ENCODE measurements at regions not wholly inside any gene's neighbourhood (a gene's known extent, or its start where the extent isn't known, plus 50 kb on each side); places are given as distances from the start of the nearest gene placed in this dataset.

GRCh38 chr3:40817017-40817416, 292.3 kb downstream of the ZNF621 start:
- no peak for DNase-seq (ENCODE audit: low read depth)

DNA sequence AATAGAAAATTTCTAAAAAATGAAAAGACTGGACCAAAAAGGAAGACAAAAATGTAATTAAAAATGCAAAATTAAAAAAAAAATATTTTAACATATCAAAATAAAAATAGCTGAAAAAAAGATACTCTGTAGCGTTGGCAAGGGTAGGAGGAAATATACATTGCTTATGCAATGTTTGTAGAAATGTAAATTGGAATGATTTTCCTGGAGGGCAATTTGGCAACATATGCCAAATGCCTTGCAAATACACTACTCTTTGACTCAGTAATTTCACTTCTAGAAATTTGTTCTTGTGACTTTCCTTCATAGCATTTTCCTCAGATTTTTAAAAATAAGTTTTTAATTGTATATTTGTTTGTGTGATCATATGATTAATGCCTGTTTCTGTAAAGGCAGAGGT, 296.6 kb downstream of the ZNF621 start:
- DNase-seq (ENCODE audit: low read depth) = no peak

GRCh38 chr3:40827226-40827625, 302.5 kb downstream of the ZNF621 start:
- DNase-seq (ENCODE audit: low read depth) = no peak

- DNase-seq (ENCODE audit: low read depth) = no peak
Observed at GRCh38 chr3:40827942-40828688, 303.4 kb downstream of the ZNF621 start.

DNA sequence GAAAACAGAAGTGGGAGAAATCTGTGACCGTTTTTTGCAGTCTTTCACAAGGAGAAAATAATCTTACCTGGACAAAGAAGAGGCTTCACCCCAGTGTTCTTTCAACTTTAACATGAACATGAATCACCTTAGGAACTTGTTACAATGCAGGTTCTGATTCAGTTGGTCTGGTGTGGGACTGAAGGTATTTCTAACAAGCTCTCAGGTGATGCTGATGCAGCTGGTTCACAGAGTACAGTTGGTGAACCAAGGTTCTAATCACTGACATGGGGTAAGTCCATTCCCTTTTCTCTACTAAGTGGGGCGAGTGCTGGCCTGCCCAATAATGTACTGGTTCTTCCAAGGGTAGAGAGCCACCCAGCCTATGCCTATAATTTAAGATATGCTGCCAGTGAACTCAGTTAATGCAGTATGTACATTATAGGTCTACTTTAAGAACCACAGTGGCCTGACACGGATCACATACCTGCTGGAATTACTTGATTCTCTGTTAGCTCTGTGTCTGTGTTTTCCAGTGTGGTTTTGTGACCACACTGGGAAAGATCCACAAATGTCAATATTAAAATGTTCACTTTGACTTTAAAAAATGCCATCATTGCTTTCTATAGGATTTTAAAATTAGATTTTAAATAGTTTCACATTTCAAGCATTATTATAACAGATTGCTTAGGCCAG, 304.1 kb downstream of the ZNF621 start:
- DNase-seq (ENCODE audit: low read depth) = no peak

DNA sequence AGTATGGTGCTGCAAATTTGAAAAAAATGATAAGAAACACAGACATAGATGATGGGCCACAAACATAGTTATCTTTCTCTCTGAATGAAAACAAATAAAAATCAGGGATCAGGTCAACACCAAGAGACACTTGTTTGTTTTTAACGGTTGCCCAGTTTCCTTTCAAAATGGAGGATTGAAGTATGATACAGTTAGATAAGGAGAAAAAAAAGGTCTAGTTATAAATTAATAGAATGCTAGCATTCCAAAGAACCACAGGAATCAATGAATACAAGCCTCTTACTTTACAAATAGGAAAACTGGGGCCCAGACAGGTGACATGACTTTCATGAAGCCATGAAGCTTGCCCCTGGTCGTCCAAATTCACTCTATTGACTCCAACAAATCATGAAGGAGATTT, 305.1 kb downstream of the ZNF621 start:
- DNase-seq (ENCODE audit: low read depth) = no peak

DNA sequence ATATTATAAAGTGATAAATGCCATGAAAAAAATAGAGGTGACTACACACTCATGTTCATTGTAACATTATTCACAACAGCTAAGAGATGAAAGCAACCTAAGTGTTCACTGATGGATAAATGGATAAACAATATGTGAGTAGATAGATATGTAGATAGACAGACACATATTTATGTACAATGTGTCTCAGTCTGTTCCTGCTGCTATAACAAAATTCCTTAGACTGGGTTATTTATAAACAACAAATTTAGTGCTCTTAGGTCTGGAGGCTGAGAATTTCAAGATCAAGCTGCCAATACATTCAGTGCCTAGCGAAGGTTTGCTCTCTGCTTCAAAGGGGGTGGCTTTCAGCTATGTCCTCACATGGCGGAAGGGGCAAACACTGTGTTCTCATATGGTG, 312.5 kb downstream of the ZNF621 start:
- no peak for DNase-seq (ENCODE audit: low read depth)

GRCh38 chr3:40841131-40841530, 316.4 kb downstream of the ZNF621 start:
- no peak for DNase-seq (ENCODE audit: low read depth)

DNA sequence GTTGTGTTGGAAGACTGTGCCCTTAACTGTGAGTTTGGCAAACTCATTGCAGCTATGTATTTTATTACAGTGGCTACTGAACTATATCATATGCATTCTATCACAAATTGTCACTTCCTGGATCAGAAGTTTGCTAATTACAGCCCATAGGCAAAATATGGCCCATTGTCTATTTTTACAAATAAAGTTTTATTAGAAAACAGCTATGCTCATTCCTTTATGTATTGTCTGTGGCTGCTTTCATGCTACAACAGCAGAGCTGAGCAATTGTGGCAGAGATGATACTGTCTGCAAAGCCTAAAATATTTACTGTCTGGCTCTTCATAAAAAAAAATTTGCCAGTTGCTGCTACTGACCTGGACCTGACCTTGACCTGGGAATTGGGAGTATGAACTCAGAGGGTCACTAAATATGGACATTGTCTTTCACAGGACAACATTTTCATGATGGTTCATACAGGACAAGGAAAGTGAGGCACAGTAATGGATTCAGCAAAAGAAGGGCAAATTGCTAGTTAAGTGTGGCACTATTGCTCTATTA, 316.9 kb downstream of the ZNF621 start:
- DNase-seq (ENCODE audit: low read depth) = no peak

- no peak for DNase-seq (ENCODE audit: low read depth)
Observed at GRCh38 chr3:40842714-40843113, 318.0 kb downstream of the ZNF621 start.

DNA sequence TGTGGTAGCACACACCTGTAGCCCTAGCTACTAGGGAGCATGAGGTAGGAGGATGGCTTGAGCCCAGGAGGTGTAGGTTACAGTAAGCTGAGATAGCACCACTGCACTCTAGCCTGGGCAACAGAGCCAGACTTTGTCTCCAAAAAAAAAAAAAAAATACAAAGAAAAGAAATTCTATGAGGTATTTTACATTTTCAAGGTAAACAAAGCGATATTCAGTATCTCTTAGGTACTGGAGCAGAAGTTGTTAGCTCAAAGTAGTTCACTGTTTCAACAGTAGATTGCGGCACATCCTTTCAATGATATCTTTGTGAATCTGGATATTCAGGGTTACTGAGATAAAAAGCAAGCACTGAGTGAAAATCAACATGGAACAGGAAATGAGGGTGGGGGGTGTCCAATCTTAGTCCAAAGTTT, 318.5 kb downstream of the ZNF621 start:
- DNase-seq (ENCODE audit: low read depth) = no peak

GRCh38 chr3:40843851-40844548, 319.2 kb downstream of the ZNF621 start:
- DNase-seq (ENCODE audit: low read depth) = no peak

GRCh38 chr3:40844896-40845295, 320.1 kb downstream of the ZNF621 start:
- DNase-seq (ENCODE audit: low read depth) = no peak

- no peak for DNase-seq (ENCODE audit: low read depth)
Observed at GRCh38 chr3:40845447-40845846, 320.7 kb downstream of the ZNF621 start.

DNA sequence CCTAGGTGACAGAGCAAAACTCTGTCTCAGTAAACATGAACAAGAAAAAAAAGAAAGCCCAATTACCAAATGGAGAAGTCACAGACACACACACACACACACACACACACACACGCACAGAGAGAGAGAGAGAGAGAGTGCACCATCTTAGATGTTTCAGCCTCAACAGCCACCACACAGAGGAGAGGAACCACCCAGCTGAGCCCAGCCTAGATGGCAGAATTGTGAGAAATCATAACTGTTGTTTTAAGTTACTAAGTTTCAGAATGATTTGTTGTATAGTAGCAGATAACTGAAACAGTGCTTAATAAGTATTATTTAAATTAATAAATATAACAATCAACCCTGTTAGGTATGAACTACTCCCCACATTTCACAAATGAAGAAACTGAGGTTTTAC, 321.2 kb downstream of the ZNF621 start:
- no peak for DNase-seq (ENCODE audit: low read depth)

GRCh38 chr3:40846451-40846850, 321.7 kb downstream of the ZNF621 start:
- no peak for DNase-seq (ENCODE audit: low read depth)

DNA sequence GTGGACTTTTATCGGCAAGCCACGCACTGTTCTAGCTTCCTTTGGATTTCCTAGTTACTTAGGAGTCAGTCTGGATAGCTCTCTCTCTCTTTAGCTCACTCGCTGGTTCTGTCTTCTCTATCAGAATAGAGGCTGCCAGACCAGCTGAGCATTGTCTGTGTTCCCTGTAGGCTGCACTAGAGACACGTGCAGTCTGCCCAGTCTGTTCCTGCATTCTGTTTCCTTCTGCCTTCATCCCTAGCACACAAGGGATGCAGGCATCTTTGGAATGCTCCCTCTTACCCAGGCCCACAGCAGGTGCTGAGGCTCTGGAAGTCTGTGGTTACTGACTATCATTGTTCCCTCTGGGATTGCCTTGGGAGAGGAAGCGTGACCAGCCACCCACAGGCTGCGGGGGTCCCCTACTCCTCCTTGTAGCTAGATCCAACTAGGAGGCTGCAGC, 322.8 kb downstream of the ZNF621 start:
- DNase-seq (ENCODE audit: low read depth) = no peak

GRCh38 chr3:40848421-40848820, 323.7 kb downstream of the ZNF621 start:
- no peak for DNase-seq (ENCODE audit: low read depth)

DNA sequence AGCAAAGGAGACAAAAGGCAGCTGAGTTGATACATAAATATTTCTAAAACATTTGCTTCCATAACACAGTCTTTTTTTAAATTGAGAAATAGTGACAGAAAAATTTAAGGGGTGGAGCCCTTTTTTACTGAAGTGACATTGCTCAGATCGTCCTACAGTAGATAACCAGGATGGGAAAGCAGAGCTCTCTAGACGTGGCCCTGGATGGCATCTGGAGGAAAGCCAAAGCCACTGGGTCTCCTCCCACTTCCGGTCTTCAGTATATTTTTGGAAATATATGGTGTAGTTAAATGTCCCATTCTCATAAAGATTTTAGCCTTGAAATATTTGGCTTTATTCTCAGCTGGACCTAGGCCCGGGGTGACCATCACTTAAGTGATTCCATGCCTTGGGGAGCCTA, 326.1 kb downstream of the ZNF621 start:
- no peak for DNase-seq (ENCODE audit: low read depth)

- no peak for DNase-seq (ENCODE audit: low read depth)
Observed at GRCh38 chr3:40851836-40852235, 327.1 kb downstream of the ZNF621 start.

DNA sequence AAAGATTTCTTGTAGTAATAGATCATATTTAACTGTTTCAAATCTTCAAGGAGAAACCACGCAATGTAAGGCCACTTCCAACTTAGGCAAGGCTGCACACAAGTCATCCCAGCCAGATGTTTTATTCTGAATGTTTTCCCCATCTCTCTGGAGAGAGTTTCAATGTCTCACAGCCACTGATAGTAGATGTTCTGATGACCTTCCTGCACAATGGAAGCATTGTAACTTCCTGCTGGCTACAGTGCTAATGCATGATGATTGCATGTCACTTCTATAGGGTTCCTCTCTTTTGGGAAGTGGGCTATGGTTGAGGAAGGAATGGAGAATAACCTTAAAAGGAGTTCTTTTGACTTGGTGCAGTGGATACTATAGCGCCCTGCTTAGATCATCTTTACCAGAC, 328.0 kb downstream of the ZNF621 start:
- DNase-seq (ENCODE audit: low read depth) = no peak

DNA sequence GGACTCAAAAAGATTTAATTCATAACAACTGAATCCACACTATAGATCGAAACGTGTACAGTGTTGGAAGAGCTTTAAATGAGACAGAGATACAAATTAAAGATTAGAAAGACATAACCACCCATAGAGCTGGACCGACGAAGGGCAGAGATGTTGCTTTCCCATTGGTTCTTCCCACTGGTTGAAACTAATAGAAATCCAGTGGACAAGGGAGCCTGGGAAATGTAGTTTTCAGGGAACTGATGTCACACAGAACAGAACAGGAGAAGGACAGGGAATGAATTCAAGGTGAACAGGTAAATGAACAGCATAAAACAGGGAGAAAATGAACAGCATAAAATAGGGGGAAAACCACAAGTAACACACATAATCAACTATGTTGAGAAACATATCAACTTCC, 328.7 kb downstream of the ZNF621 start:
- DNase-seq (ENCODE audit: low read depth) = no peak

GRCh38 chr3:40855871-40856270, 331.1 kb downstream of the ZNF621 start:
- DNase-seq (ENCODE audit: low read depth) = no peak
